CD4-positive, CD25-positive, alpha-beta regulatory T cell (primary cell): ENCODE measurements at regions not wholly inside any gene's neighbourhood (a gene's known extent, or its start where the extent isn't known, plus 50 kb on each side); places are given as distances from the start of the nearest gene placed in this dataset.
A peak's percentile ranks its signal among the peaks of the same experiment; 100 is the strongest.

Experiments used
- ATAC-seq, 2 donors: fragments of 150-1000 bp; cut with Tn5 transposase; one replicate each; pipeline ENCODE4 v1.10.0; 2021; ENCODE audit warnings: low read depth in 2 of 2, moderate number of reproducible peaks in 2 of 2, moderate library complexity in 1 of 2
- DNase-seq, 3 donors: peaks; one replicate each; pipeline versions ENCODE4 v3.0.0 to v3.0.0-alpha.2; 2012 to 2022; ENCODE audit warnings: mixed read lengths in 1 of 3
- H3K27ac ChIP-seq: one replicate; pipeline ENCODE4 v1.7.0; 2013; ENCODE audit warnings: mild to moderate bottlenecking, low read length; ENCODE audit not compliant: insufficient read depth, poor library complexity, severe bottlenecking
- H3K27me3 ChIP-seq: one replicate; pipeline ENCODE4 v1.7.0; 2013; ENCODE audit warnings: low read length; ENCODE audit not compliant: control insufficient read depth, insufficient read depth
- H3K36me3 ChIP-seq: one replicate; pipeline ENCODE4 v1.7.0; 2013; ENCODE audit warnings: mild to moderate bottlenecking, low read length, moderate library complexity; ENCODE audit not compliant: control insufficient read depth, insufficient read depth
- H3K4me1 ChIP-seq: 2 replicates; pipeline ENCODE4 v1.7.0; 2013; ENCODE audit warnings: mild to moderate bottlenecking, low read length; ENCODE audit not compliant: insufficient read depth, control insufficient read depth, poor library complexity, severe bottlenecking
- H3K4me3 ChIP-seq: one replicate; pipeline ENCODE4 v1.7.0; 2013; ENCODE audit warnings: low read depth, mild to moderate bottlenecking, low read length, moderate library complexity
- H3K9me3 ChIP-seq, 2 experiments: 1 replicate in 1 of 2; 2 replicates in 1 of 2; pipeline ENCODE4 v1.7.0; 2013; ENCODE audit warnings: low read length in 2 of 2, mild to moderate bottlenecking in 1 of 2, moderate library complexity in 1 of 2; ENCODE audit not compliant: control insufficient read depth in 2 of 2
- H3K27ac Mint-ChIP-seq, 3 donors: one replicate each; pipeline ENCODE4 v1.8.0; 2020 to 2022; ENCODE audit warnings: mild to moderate bottlenecking in 3 of 3, mixed read lengths in 3 of 3, moderate library complexity in 2 of 3
- H3K27me3 Mint-ChIP-seq: one replicate; pipeline ENCODE4 v1.8.0; 2022; ENCODE audit warnings: mild to moderate bottlenecking, mixed read lengths
- H3K36me3 Mint-ChIP-seq: one replicate; pipeline ENCODE4 v1.8.0; 2020; ENCODE audit warnings: mixed read lengths
- H3K4me1 Mint-ChIP-seq, 4 donors: one replicate each; pipeline ENCODE4 v1.8.0; 2020 to 2022; ENCODE audit warnings: mixed read lengths in 4 of 4, mild to moderate bottlenecking in 1 of 4
- H3K4me3 Mint-ChIP-seq, 4 donors: one replicate each; pipeline ENCODE4 v1.8.0; 2020 to 2022; ENCODE audit warnings: mild to moderate bottlenecking in 4 of 4, mixed read lengths in 4 of 4, moderate library complexity in 3 of 4
- H3K9me3 Mint-ChIP-seq, 7 donors: one replicate each; pipeline ENCODE4 v1.8.0; 2020 to 2022; ENCODE audit warnings: mixed read lengths in 7 of 7, mild to moderate bottlenecking in 3 of 7, moderate library complexity in 2 of 7

DNA sequence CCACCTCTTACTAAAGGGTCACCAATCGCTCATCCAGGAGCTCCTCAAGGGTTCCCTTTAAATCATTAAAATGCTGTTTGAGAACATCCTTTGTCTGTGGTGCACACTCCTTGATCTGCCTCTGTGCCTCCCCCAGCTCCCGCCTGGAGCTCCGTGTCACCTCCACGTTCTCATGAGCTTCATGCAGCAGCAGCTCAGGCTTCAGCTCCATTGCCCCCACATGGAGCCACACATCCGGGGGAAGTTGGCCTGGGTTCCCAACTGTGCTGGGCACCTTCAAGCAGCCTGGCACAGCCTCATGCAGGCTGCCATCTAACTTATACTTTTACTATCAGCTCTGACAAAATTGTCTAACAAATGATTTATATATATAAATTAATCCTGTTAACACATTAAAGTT is 585.8 kb upstream of the FAM174A start:
- Histone ChIP-seq H3K9me3 (no peaks in the 10 kb centered on the region), H3K27me3 (no peaks in the 10 kb centered on the region), H3K36me3 (no peaks in the 10 kb centered on the region), H3K27ac (no peak overlapping the region), H3K4me3 (no peak overlapping the region), H3K4me1 (no peaks in the 10 kb centered on the region)
- Mint-ChIP-seq H3K36me3 (no peaks in the 10 kb centered on the region), H3K27me3 (no peaks in the 10 kb centered on the region), H3K4me3 (no peak overlapping the region), H3K4me1 (no peaks in the 10 kb centered on the region), H3K9me3 (peaks cover 0 to 3% (median 0%) of the 10 kb centered on the region in 7 donors), H3K27ac (no peak overlapping the region)
- DNase-seq, result no peak
- no peak for ATAC-seq

- no peaks in the 10 kb centered on the region for H3K27me3 Mint-ChIP-seq
- H3K9me3 ChIP-seq, result no peaks in the 10 kb centered on the region
- H3K36me3 ChIP-seq, result no peaks in the 10 kb centered on the region
- H3K4me3 ChIP-seq, result no peak overlapping the region
- H3K27ac ChIP-seq, result no peak overlapping the region
- ATAC-seq, result no peak
- H3K4me3 Mint-ChIP-seq, result no peak overlapping the region
- H3K4me1 Mint-ChIP-seq, result no peaks in the 10 kb centered on the region
- H3K36me3 Mint-ChIP-seq, result no peaks in the 10 kb centered on the region
- H3K27ac Mint-ChIP-seq, result no peak overlapping the region
- DNase-seq, result no peak
- no peaks in the 10 kb centered on the region for H3K4me1 ChIP-seq
- H3K9me3 Mint-ChIP-seq, result peaks cover 0 to 3% (median 0%) of the 10 kb centered on the region in 7 donors
- H3K27me3 ChIP-seq, result no peaks in the 10 kb centered on the region
Measured at GRCh38 chr5:99948850-99949249, 586.3 kb upstream of the FAM174A start.

GRCh38 chr5:99945478-99946442 is 589.4 kb upstream of the FAM174A start:
- Mint-ChIP-seq H3K36me3 (no peaks in the 10 kb centered on the region), H3K27me3 (no peaks in the 10 kb centered on the region), H3K27ac (no peak overlapping the region), H3K4me3 (no peak overlapping the region), H3K9me3 (peaks cover 0 to 3% (median 0%) of the 10 kb centered on the region in 7 donors), H3K4me1 (no peaks in the 10 kb centered on the region)
- Histone ChIP-seq H3K9me3 (no peaks in the 10 kb centered on the region), H3K27me3 (no peaks in the 10 kb centered on the region), H3K36me3 (no peaks in the 10 kb centered on the region), H3K4me3 (no peak overlapping the region), H3K4me1 (no peaks in the 10 kb centered on the region), H3K27ac (no peak overlapping the region)
- ATAC-seq, result no peak
- no peak for DNase-seq

DNA sequence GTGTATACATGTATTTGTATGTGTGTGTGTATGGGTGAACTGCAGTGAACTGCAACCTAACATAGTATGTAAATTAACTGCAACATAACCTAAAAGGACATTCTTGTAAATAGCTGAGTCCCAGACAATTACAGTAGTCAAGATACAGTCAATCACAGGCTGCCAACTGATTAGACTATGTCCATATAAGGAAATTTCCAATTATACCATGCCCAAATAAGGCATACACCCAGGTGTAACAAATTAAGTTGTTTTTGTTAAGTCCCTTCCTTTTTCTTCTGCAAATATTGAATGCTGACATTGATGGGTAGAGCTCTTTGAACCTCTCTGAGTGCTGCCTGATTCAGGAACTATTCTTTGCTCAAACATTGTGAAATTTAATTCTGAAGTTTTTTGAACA is 594.6 kb upstream of the FAM174A start:
- no peak overlapping the region for H3K27ac Mint-ChIP-seq

DNA sequence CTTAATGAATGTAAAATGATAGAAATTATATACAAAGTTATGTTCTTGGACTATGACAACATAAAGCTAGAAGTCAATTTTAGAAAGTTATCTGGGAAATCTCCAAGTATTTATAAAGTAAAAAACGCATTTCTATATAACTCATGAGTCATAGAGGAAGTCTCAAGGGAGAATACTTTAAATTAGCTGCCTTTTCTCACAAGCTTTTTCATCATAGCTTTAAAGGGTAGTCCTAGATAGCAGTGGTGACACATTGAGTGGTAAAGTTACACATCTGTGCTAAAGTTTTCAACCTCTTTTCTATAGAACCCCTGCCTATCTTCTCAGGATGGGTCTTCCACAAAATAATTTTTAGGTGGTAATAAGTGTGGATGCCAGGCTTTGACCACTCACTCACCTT is 598.3 kb upstream of the FAM174A start:
- DNase-seq, result no peak
- H3K4me3 Mint-ChIP-seq, result no peak overlapping the region
- Histone ChIP-seq H3K9me3 (no peaks in the 10 kb centered on the region), H3K36me3 (no peaks in the 10 kb centered on the region), H3K4me1 (no peaks in the 10 kb centered on the region), H3K27ac (no peak overlapping the region), H3K27me3 (no peaks in the 10 kb centered on the region), H3K4me3 (no peak overlapping the region)
- H3K27me3 Mint-ChIP-seq, result no peaks in the 10 kb centered on the region
- H3K27ac Mint-ChIP-seq, result no peak overlapping the region
- no peaks in the 10 kb centered on the region for H3K4me1 Mint-ChIP-seq
- peaks cover 0 to 3% (median 0%) of the 10 kb centered on the region in 7 donors for H3K9me3 Mint-ChIP-seq
- no peak for ATAC-seq
- H3K36me3 Mint-ChIP-seq, result no peaks in the 10 kb centered on the region

More for the DNA sequence above, 594.6 kb upstream of the FAM174A start:
- Histone ChIP-seq H3K4me1 (no peaks in the 10 kb centered on the region), H3K4me3 (no peak overlapping the region), H3K36me3 (no peaks in the 10 kb centered on the region), H3K9me3 (no peaks in the 10 kb centered on the region), H3K27ac (no peak overlapping the region), H3K27me3 (no peaks in the 10 kb centered on the region)
- no peak for DNase-seq
- no peak for ATAC-seq
- H3K4me1 Mint-ChIP-seq, result no peaks in the 10 kb centered on the region
- H3K4me3 Mint-ChIP-seq, result no peak overlapping the region
- H3K27me3 Mint-ChIP-seq, result no peaks in the 10 kb centered on the region
- no peaks in the 10 kb centered on the region for H3K36me3 Mint-ChIP-seq
- peaks cover 0 to 1% (median 0%) of the 10 kb centered on the region in 7 donors for H3K9me3 Mint-ChIP-seq

- Mint-ChIP-seq H3K27me3 (no peaks in the 10 kb centered on the region), H3K36me3 (no peaks in the 10 kb centered on the region), H3K4me1 (no peaks in the 10 kb centered on the region), H3K4me3 (no peak overlapping the region), H3K9me3 (peaks cover 0 to 3% (median 0%) of the 10 kb centered on the region in 7 donors), H3K27ac (no peak overlapping the region)
- Histone ChIP-seq H3K36me3 (no peaks in the 10 kb centered on the region), H3K4me1 (no peaks in the 10 kb centered on the region), H3K27ac (no peak overlapping the region), H3K27me3 (no peaks in the 10 kb centered on the region), H3K9me3 (no peaks in the 10 kb centered on the region), H3K4me3 (no peak overlapping the region)
- ATAC-seq (no peak), DNase-seq (no peak)
Measured at GRCh38 chr5:99929806-99930135, 605.4 kb upstream of the FAM174A start.

GRCh38 chr5:99929067-99929805 is 605.9 kb upstream of the FAM174A start:
- no peaks in the 10 kb centered on the region for H3K9me3 ChIP-seq
- H3K4me3 Mint-ChIP-seq, result no peak overlapping the region

More at GRCh38 chr5:99929067-99929805, 605.9 kb upstream of the FAM174A start:
- no peaks in the 10 kb centered on the region for H3K4me1 ChIP-seq
- H3K27me3 ChIP-seq, result no peaks in the 10 kb centered on the region
- H3K36me3 ChIP-seq, result no peaks in the 10 kb centered on the region
- ATAC-seq (peak in 1 of 2 donors; percentile 29), DNase-seq (no peak)
- no peak overlapping the region for H3K4me3 ChIP-seq
- Mint-ChIP-seq H3K4me1 (no peaks in the 10 kb centered on the region), H3K27ac (no peak overlapping the region), H3K36me3 (no peaks in the 10 kb centered on the region), H3K27me3 (no peaks in the 10 kb centered on the region), H3K9me3 (peaks cover 0 to 3% (median 0%) of the 10 kb centered on the region in 7 donors)
- H3K27ac ChIP-seq, result no peak overlapping the region
